Common myeloid progenitor, CD34-positive (primary cell): ENCODE measurements at regions not wholly inside any gene's neighbourhood (a gene's known extent, or its start where the extent isn't known, plus 50 kb on each side); places are given as distances from the start of the nearest gene placed in this dataset.

ENCODE experiments used
- CTCF ChIA-PET: fragments of 350-600 bp; sonication (Branson Sonifier 250); formaldehyde crosslinking; loops from one replicate; lab custom pipeline; 2021; ENCODE audit warnings: antibody characterized with exemption; lab: Charles Lee
- POLR2A ChIA-PET: fragments of 350-600 bp; sonication (Branson Sonifier 250); formaldehyde crosslinking; loops from one replicate; lab custom pipeline; 2021; ENCODE audit warnings: antibody characterized with exemption; lab: Charles Lee
- DNase-seq, 3 donors: peaks; one replicate each; pipeline versions ENCODE4 v3.0.0 to v3.0.0-alpha.2; 2013
- H3K27ac ChIP-seq, 2 experiments: 1 replicate in 1 of 2; 2 replicates in 1 of 2; pipeline ENCODE4 v1.7.0; 2013; ENCODE audit warnings: inconsistent platforms in 2 of 2, low read length in 2 of 2, mild to moderate bottlenecking in 2 of 2, low read depth in 1 of 2, moderate library complexity in 1 of 2; ENCODE audit not compliant: severe bottlenecking in 2 of 2, insufficient read depth in 1 of 2, poor library complexity in 1 of 2
- H3K27me3 ChIP-seq, 5 experiments: replicated peaks in 2 of 5; 1 replicate in 3 of 5; 2 replicates in 2 of 5; pipeline versions ENCODE4 v1.6.1 to v1.7.0; 2013; ENCODE audit warnings: low read length in 4 of 5, mild to moderate bottlenecking in 2 of 5, moderate library complexity in 2 of 5, inconsistent platforms in 1 of 5; ENCODE audit not compliant: insufficient read depth in 5 of 5, control insufficient read depth in 4 of 5
- H3K36me3 ChIP-seq, 4 experiments: 1 replicate in 2 of 4; 2 replicates in 2 of 4; pipeline versions ENCODE4 v1.6.1 to v1.7.0; 2013; ENCODE audit warnings: low read length in 3 of 4, control low read depth in 1 of 4, mild to moderate bottlenecking in 1 of 4; ENCODE audit not compliant: control insufficient read depth in 4 of 4, insufficient read depth in 4 of 4
- H3K4me1 ChIP-seq, 4 experiments: 1 replicate in 3 of 4; 2 replicates in 1 of 4; pipeline versions ENCODE4 v1.6.1 to v1.7.1; 2013; ENCODE audit warnings: low read length in 3 of 4, mild to moderate bottlenecking in 3 of 4, control low read depth in 1 of 4, inconsistent platforms in 1 of 4, moderate library complexity in 1 of 4; ENCODE audit not compliant: control insufficient read depth in 4 of 4, insufficient read depth in 4 of 4; ENCODE audit errors: control extremely low read depth in 1 of 4
- H3K4me3 ChIP-seq, 7 experiments: 1 replicate in 4 of 7; 2 replicates in 3 of 7; pipeline versions ENCODE4 v1.5.1 to v1.7.0; 2013; ENCODE audit warnings: mild to moderate bottlenecking in 7 of 7, low read length in 6 of 7, moderate library complexity in 6 of 7, inconsistent platforms in 2 of 7, low read depth in 2 of 7, control low read depth in 1 of 7; ENCODE audit not compliant: insufficient read depth in 4 of 7, control insufficient read depth in 1 of 7; ENCODE audit errors: extremely low read depth in 1 of 7
- H3K9me3 ChIP-seq, 5 experiments: 1 replicate in 4 of 5; 2 replicates in 1 of 5; pipeline versions ENCODE4 v1.6.1 to v1.7.1; 2013; ENCODE audit warnings: low read length in 4 of 5, mild to moderate bottlenecking in 2 of 5, inconsistent platforms in 1 of 5, low read depth in 1 of 5, moderate library complexity in 1 of 5; ENCODE audit not compliant: control insufficient read depth in 4 of 5, insufficient read depth in 2 of 5; ENCODE audit errors: control extremely low read depth in 1 of 5
- WGBS: methylation state at CpG from one replicate; pipeline ENCODE4 v1.1.5; 2013; ENCODE audit not compliant: insufficient coverage; 5-methylcytosine and 5-hydroxymethylcytosine counted together

DNA sequence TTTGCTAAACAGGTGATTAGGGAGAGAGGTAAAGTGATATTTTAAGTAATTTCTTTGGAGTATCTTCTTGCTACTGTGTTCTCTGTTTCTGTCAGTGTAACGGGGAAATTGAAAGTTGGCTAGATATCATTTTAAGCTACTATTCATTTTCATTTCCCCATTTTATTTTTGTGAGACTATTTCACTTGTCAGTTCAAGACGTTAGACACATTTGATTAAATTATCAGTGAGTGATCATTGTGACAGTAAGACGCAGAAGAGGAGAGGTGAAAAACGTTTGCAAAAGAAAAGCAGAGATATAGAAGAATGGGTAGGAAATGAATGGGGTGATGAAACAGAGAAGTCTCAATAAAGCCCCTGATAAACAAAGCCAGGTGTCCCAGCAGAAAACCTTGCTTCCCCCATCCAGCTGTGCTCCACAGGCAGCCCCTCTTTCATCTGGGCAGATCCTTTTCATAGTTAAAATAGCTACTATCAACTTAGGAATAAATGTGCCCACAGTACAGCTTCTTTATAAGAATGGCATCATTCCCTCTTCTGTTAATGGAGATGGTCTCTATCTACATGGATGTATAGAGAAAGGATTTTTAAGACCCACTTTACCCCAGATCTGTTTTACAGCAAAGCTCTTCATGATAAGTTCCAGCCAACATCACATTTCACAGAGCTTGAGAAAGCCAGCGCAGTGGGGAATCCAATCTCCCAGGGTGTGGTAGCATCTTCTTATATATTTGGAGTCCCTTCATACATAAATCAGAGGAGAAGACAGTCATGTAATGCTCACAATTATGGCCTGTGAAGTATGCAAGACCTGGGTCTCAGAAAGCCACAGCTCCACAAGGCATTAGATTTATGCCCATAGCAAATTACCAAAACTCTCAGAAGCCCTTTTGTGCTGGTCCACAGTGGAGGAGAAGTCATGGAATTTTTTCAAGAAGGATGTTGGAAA lies 138.1 kb upstream of the ITGB1 start:
- ChIA-PET CTCF (no interaction called here), POLR2A (no interaction called here)
- H3K27me3 ChIP-seq: no peaks in the 10 kb centered on the region

DNA sequence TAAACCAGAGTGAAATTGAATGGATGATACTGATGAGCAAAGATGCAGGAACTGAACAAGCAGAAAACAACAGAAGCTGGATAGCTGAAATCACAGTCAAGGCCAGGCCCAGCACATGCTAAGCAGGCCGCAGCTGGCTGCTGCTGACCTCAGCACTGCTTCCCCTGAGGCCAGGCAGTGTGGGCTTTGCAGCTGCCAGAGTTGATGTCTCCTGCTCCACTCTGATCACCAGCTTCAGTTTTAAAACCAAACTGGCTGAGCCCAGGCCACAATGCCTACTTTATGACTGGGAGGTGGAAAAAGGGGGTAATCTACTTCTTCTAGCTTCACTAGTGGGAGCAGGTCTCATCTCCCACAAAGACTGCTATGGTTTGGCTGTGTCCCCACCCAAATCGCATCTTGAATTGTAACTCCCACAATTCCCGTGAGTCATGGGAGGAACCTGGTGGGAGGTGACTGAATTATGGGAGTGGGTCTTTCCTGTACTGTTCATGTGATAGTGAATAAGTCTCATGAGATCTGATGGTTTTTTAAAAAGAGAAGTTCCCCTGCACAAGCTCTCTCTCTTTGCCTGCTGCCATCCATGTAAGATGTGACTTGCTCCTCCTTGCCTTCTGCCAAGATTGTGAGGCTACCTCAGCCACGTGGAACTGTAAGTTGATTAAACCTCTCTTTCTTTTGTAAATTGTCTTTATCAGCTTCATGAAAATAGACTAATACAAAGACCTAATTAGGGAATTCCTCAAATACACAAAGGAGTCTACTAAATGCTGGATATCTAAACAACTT lies 136.4 kb upstream of the ITGB1 start:
- ChIA-PET POLR2A (no interaction called here), CTCF (interaction anchor here (1.1 kb wide), 1 partner anchor 12 kb away, joined by 3 read pairs; no protein-coding TSS in a partner anchor)
- H3K9me3 ChIP-seq: peaks cover 0 to 10% (median 7%) of the 10 kb centered on the region in 5 experiments
- H3K36me3 ChIP-seq: no peaks in the 10 kb centered on the region
- H3K27me3 ChIP-seq: no peaks in the 10 kb centered on the region
- no peak overlapping the region for H3K4me3 ChIP-seq
- peaks cover 0 to 6% (median 1%) of the 10 kb centered on the region in 4 experiments for H3K4me1 ChIP-seq
- no peak for DNase-seq
- WGBS: 94% methylated on average over 2 of the region's 4 CpGs
- no peak overlapping the region for H3K27ac ChIP-seq

More for the DNA sequence above, 138.1 kb upstream of the ITGB1 start:
- H3K4me1 ChIP-seq: peaks cover 0 to 10% (median 2%) of the 10 kb centered on the region in 4 experiments
- H3K4me3 ChIP-seq: no peak overlapping the region
- 58% methylated on average over 3 of the region's 5 CpGs for WGBS
- no peak overlapping the region for H3K27ac ChIP-seq
- peaks cover 0 to 10% (median 5%) of the 10 kb centered on the region in 5 experiments for H3K9me3 ChIP-seq
- no peaks in the 10 kb centered on the region for H3K36me3 ChIP-seq
- no peak for DNase-seq

DNA sequence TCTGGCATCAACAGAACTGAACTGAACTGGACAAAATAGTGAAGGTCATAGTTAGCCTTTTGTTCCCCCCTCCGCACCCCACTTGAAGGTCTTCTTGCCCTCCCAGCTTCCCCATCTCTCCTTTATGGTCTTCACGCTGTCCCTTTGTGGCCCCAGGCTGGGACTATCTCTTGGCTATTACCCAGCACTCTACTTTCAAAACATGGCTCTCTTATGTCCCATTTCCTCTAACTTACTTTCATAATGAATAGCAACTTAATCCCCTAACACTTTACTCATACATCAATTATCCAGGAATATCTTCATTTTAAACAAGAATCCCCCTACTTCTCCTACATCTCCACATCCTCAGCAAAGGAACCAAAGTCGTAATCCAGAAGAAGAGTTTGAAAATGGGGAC lies 135.3 kb upstream of the ITGB1 start:
- DNase-seq: no peak
- ChIA-PET POLR2A (no interaction called here), CTCF (interaction anchor here (1.1 kb wide), 1 partner anchor 13 kb away, joined by 3 read pairs; no protein-coding TSS in a partner anchor)
- Histone ChIP-seq H3K27ac (no peak overlapping the region), H3K9me3 (peaks cover 0 to 15% (median 8%) of the 10 kb centered on the region in 5 experiments), H3K4me1 (no peaks in the 10 kb centered on the region), H3K4me3 (no peak overlapping the region), H3K27me3 (no peaks in the 10 kb centered on the region), H3K36me3 (no peaks in the 10 kb centered on the region)
- WGBS: 92% methylated on average over 3 of the region's 3 CpGs

DNA sequence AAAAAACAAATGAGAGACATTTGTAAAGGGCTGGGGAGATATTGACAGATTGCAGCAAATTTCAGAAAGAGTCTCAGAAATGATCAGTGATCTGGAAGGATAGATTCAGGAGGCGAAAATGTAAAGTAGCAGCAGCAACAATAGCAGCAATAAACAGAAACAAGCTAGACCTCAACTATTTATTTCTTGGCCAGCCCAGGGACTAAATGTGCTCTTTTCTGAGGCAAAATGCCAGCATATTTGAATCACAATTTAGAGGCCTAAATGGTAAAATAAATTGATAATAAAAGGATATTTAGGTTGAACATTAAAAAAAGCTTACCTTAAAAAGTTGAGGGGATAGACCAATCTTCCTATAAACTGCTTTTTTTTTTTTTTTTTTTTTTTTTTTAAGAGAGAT lies 134.6 kb upstream of the ITGB1 start:
- Histone ChIP-seq H3K4me1 (peaks cover 0 to 2% (median 0%) of the 10 kb centered on the region in 4 experiments), H3K27me3 (no peaks in the 10 kb centered on the region), H3K27ac (no peak overlapping the region), H3K36me3 (no peaks in the 10 kb centered on the region), H3K4me3 (no peak overlapping the region), H3K9me3 (peaks cover 0 to 15% (median 8%) of the 10 kb centered on the region in 5 experiments)
- CTCF ChIA-PET: no interaction called here
- DNase-seq: no peak
- no CpG with 5 or more reads among the region's 1 CpG for WGBS
- POLR2A ChIA-PET: no interaction called here

DNA sequence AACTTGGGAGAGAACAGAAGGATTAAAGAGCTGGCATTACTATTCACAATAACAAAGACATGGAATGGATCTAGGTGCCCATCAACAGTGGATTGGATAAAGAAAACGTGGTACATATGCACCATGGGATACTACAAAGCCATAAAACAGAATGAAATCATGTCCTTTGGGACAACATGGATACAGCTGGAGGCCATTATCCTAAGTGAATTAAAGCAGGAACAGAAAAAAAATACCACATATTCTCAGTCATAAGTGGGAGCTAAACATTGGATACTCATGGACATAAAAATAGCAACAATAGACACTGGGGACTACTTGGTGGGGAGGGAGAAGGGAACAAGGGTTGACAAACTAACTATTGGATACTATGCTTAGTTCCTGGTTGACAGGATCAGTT lies 133.2 kb upstream of the ITGB1 start:
- WGBS: no CpG with 5 or more reads among the region's 1 CpG
- Histone ChIP-seq H3K4me1 (peaks cover 0 to 11% (median 0%) of the 10 kb centered on the region in 4 experiments), H3K27me3 (no peaks in the 10 kb centered on the region), H3K4me3 (no peak overlapping the region), H3K27ac (no peak overlapping the region), H3K36me3 (no peaks in the 10 kb centered on the region), H3K9me3 (peaks cover 0 to 15% (median 6%) of the 10 kb centered on the region in 5 experiments)
- no peak for DNase-seq
- POLR2A ChIA-PET: no interaction called here
- CTCF ChIA-PET: no interaction called here

DNA sequence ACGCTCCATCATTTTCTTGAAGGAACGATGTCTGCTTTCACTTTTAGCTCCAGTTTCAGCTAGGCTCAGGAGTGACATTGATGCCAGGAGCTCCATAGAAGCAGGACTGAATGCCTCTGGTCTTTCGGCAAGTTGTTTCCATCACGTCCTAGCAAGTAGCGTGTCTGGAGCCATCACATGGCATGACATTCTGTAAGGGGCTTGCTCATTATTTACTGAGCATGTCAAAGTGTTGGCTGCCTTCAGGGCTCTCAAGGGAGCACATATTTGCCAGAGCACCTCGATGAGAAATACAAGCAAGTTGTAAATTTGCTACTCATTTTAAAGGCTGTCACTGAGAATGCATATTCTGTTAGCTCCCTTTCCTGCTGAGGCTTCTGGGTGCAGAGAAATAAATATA lies 131.0 kb upstream of the ITGB1 start:
- H3K4me3 ChIP-seq: no peak overlapping the region
- H3K9me3 ChIP-seq: peaks cover 0 to 5% (median 1%) of the 10 kb centered on the region in 5 experiments
- ChIA-PET POLR2A (no interaction called here), CTCF (no interaction called here)
- no peaks in the 10 kb centered on the region for H3K27me3 ChIP-seq
- no peak for DNase-seq
- no peak overlapping the region for H3K27ac ChIP-seq
- H3K4me1 ChIP-seq: peaks cover 0 to 11% (median 0%) of the 10 kb centered on the region in 4 experiments
- WGBS: 93% methylated on average over 6 of the region's 6 CpGs
- no peaks in the 10 kb centered on the region for H3K36me3 ChIP-seq
